IgD-negative memory B cell (primary cell): ENCODE measurements at regions not wholly inside any gene's neighbourhood (a gene's known extent, or its start where the extent isn't known, plus 50 kb on each side); places are given as distances from the start of the nearest gene placed in this dataset.
"Not testable (repeated sequence)": the region's sequence is repeated elsewhere in the genome, so short reads cannot be mapped to it uniquely, and the experiment has no call there.

ENCODE experiments used
- H3K27ac Mint-ChIP-seq, 3 donors: one replicate each; pipeline ENCODE4 v1.8.0; 2020 to 2022; ENCODE audit warnings: mild to moderate bottlenecking in 3 of 3, mixed read lengths in 3 of 3, moderate library complexity in 1 of 3
- H3K27me3 Mint-ChIP-seq: one replicate; pipeline ENCODE4 v1.8.0; 2021; ENCODE audit warnings: mixed read lengths
- H3K36me3 Mint-ChIP-seq: one replicate; pipeline ENCODE4 v1.8.0; 2020; ENCODE audit warnings: mild to moderate bottlenecking, mixed read lengths
- H3K4me1 Mint-ChIP-seq, 3 donors: one replicate each; pipeline ENCODE4 v1.8.0; 2020 to 2022; ENCODE audit warnings: mixed read lengths in 3 of 3, mild to moderate bottlenecking in 1 of 3
- H3K4me3 Mint-ChIP-seq, 4 donors: one replicate each; pipeline ENCODE4 v1.8.0; 2020 to 2022; ENCODE audit warnings: mild to moderate bottlenecking in 4 of 4, mixed read lengths in 4 of 4, moderate library complexity in 3 of 4
- H3K9me3 Mint-ChIP-seq, 3 donors: one replicate each; pipeline ENCODE4 v1.8.0; 2020 to 2021; ENCODE audit warnings: mixed read lengths in 3 of 3, mild to moderate bottlenecking in 1 of 3

- Mint-ChIP-seq H3K4me3 (no peak overlapping the region), H3K27ac (no peak overlapping the region), H3K9me3 (peaks cover 0 to 7% (median 4%) of the 10 kb centered on the region in 3 donors), H3K27me3 (no peaks in the 10 kb centered on the region), H3K4me1 (no peaks in the 10 kb centered on the region), H3K36me3 (peaks cover 1% of the 10 kb centered on the region)
Measured at GRCh38 chrX:123087326-123087725, 96.8 kb upstream of the GRIA3 start.

- Mint-ChIP-seq H3K27ac (no peak overlapping the region), H3K36me3 (no peaks in the 10 kb centered on the region), H3K4me3 (no peak overlapping the region), H3K4me1 (no peaks in the 10 kb centered on the region), H3K27me3 (no peaks in the 10 kb centered on the region), H3K9me3 (peaks cover 0 to 7% (median 4%) of the 10 kb centered on the region in 3 donors)
Measured at GRCh38 chrX:123088331-123088730, 95.7 kb upstream of the GRIA3 start.

- no peaks in the 10 kb centered on the region for H3K27me3 Mint-ChIP-seq
- no peaks in the 10 kb centered on the region for H3K4me1 Mint-ChIP-seq
- H3K36me3 Mint-ChIP-seq, result no peaks in the 10 kb centered on the region
- H3K4me3 Mint-ChIP-seq, result no peak overlapping the region
- H3K9me3 Mint-ChIP-seq, result peaks cover 0 to 7% (median 4%) of the 10 kb centered on the region in 3 donors
- no peak overlapping the region for H3K27ac Mint-ChIP-seq
Measured at GRCh38 chrX:123088930-123089329, 95.1 kb upstream of the GRIA3 start.

- peaks cover 0 to 3% (median 0%) of the 10 kb centered on the region in 3 donors for H3K9me3 Mint-ChIP-seq
- H3K27ac Mint-ChIP-seq, result no peak overlapping the region
- no peaks in the 10 kb centered on the region for H3K4me1 Mint-ChIP-seq
- H3K36me3 Mint-ChIP-seq, result no peaks in the 10 kb centered on the region
- H3K27me3 Mint-ChIP-seq, result no peaks in the 10 kb centered on the region
- H3K4me3 Mint-ChIP-seq, result no peak overlapping the region
Measured at GRCh38 chrX:123093792-123094191, 90.3 kb upstream of the GRIA3 start.

- H3K36me3 Mint-ChIP-seq, result peaks cover 1% of the 10 kb centered on the region
- H3K27me3 Mint-ChIP-seq, result no peaks in the 10 kb centered on the region
- H3K9me3 Mint-ChIP-seq, result peaks cover 0 to 13% (median 4%) of the 10 kb centered on the region in 3 donors
Measured at GRCh38 chrX:123108513-123109427, 75.3 kb upstream of the GRIA3 start.

GRCh38 chrX:123121241-123121640 lies 62.8 kb upstream of the GRIA3 start:
- no peak overlapping the region for H3K27ac Mint-ChIP-seq
- H3K27me3 Mint-ChIP-seq, result no peaks in the 10 kb centered on the region
- H3K4me1 Mint-ChIP-seq, result peaks cover 0 to 1% (median 0%) of the 10 kb centered on the region in 3 donors
- H3K36me3 Mint-ChIP-seq, result no peaks in the 10 kb centered on the region
- H3K4me3 Mint-ChIP-seq, result no peak overlapping the region
- peaks cover 0 to 10% (median 9%) of the 10 kb centered on the region in 3 donors for H3K9me3 Mint-ChIP-seq

More at GRCh38 chrX:123108513-123109427, 75.3 kb upstream of the GRIA3 start:
- H3K27ac Mint-ChIP-seq, result no peak overlapping the region
- H3K4me1 Mint-ChIP-seq, result no peaks in the 10 kb centered on the region
- H3K4me3 Mint-ChIP-seq, result no peak overlapping the region

GRCh38 chrX:123129805-123130204 lies 54.3 kb upstream of the GRIA3 start:
- not testable (repeated sequence) for H3K36me3 Mint-ChIP-seq, H3K27me3 Mint-ChIP-seq, H3K4me1 Mint-ChIP-seq, H3K27ac Mint-ChIP-seq
- Mint-ChIP-seq H3K4me3 (peak overlapping the region in 1 of 4 donors; percentile 40), H3K9me3 (peaks cover 2 to 19% (median 15%) of the 10 kb centered on the region in 3 donors)
